LNCaP clone FGC (cell line): ENCODE measurements at regions not wholly inside any gene's neighbourhood (a gene's known extent, or its start where the extent isn't known, plus 50 kb on each side); places are given as distances from the start of the nearest gene placed in this dataset.

Experiments used
- DNase-seq: peaks from one replicate; pipeline ENCODE4 v3.0.0-alpha.2; 2011; ENCODE audit warnings: low read depth
- H3K4me3 ChIP-seq: 2 replicates; pipeline ENCODE4 v1.5.1; 2011; ENCODE audit warnings: mild to moderate bottlenecking, low read depth, low read length, control low read depth
- CTCF ChIP-seq: IDR thresholded peaks from 2 replicates; pipeline ENCODE4 v1.5.1; 2012; ENCODE audit warnings: mild to moderate bottlenecking; ENCODE audit not compliant: control insufficient read depth, insufficient read depth; ENCODE audit errors: extremely low read depth

- no peak overlapping the region for H3K4me3 ChIP-seq
- DNase-seq: no peak
- TF ChIP-seq CTCF: no peak
These were observed 66.5 kb upstream of the DIO3 start for GRCh38 chr14:101494826-101495225.

GRCh38 chr14:101495284-101495683 lies 66.0 kb upstream of the DIO3 start:
- no peak for TF ChIP-seq CTCF
- H3K4me3 ChIP-seq: no peak overlapping the region
- DNase-seq: no peak

GRCh38 chr14:101495827-101496775 lies 65.2 kb upstream of the DIO3 start:
- no peak for DNase-seq
- no peak for TF ChIP-seq CTCF
- H3K4me3 ChIP-seq: no peak overlapping the region

GRCh38 chr14:101496776-101497683 lies 64.3 kb upstream of the DIO3 start:
- H3K4me3 ChIP-seq: no peak overlapping the region
- no peak for TF ChIP-seq CTCF

GRCh38 chr14:101497684-101498525 lies 63.4 kb upstream of the DIO3 start:
- no peak for DNase-seq
- no peak overlapping the region for H3K4me3 ChIP-seq
- no peak for TF ChIP-seq CTCF

More at GRCh38 chr14:101496776-101497683, 64.3 kb upstream of the DIO3 start:
- DNase-seq: no peak

GRCh38 chr14:101498526-101498860 lies 62.8 kb upstream of the DIO3 start:
- TF ChIP-seq CTCF: no peak
- H3K4me3 ChIP-seq: no peak overlapping the region

More at GRCh38 chr14:101498526-101498860, 62.8 kb upstream of the DIO3 start:
- DNase-seq: no peak
